HepG2 (cell line): ENCODE measurements at regions not wholly inside any gene's neighbourhood (a gene's known extent, or its start where the extent isn't known, plus 50 kb on each side); places are given as distances from the start of the nearest gene placed in this dataset.

Source experiments
- ATAC-seq: fragments of 200-7000 bp; cut with Tn5 transposase; 3 replicates; pipeline ENCODE4 v1.9.1; 2020; ENCODE audit warnings: mild to moderate bottlenecking, moderate library complexity
- BruUV-seq: library from RNA; stranded (reverse); fragments of 400-500 nt; replicated peaks from 2 replicates; lab custom pipeline; 2021; lab: Mats Ljungman, UMichigan
- CTCF ChIA-PET: fragments of 300-600 bp; formaldehyde crosslinking; extraction: SDS; loops from one replicate; lab custom pipeline; 2021; ENCODE audit warnings: low total read pairs, inconsistent platforms, low intra/inter-chr PET ratio; lab: Yijun Ruan, JAX
- POLR2A ChIA-PET: fragments of 350-600 bp; sonication (Branson Sonifier 250); formaldehyde crosslinking; loops from one replicate; lab custom pipeline; 2020; ENCODE audit warnings: antibody characterized with exemption, inconsistent platforms; lab: Yijun Ruan, JAX
- DNase-seq: peaks from one replicate; pipeline ENCODE4 v3.0.0-alpha.2; 2015; ENCODE audit warnings: low spot score
- FAIRE-seq: peaks from 3 replicates; lab custom pipeline; 2011; peaks lifted over from hg19 to GRCh38; lab: Jason Lieb, UNC
- H2AFZ ChIP-seq: one replicate; pipeline ENCODE4 v1.6.1; 2011; ENCODE audit warnings: low read length, inconsistent platforms
- H3K27ac ChIP-seq: fragments of 300-600 bp; 3 replicates; pipeline ENCODE4 v1.8.0; 2011; ENCODE audit warnings: mixed run types, mild to moderate bottlenecking, mixed read lengths, low read length, inconsistent platforms; ENCODE audit not compliant: insufficient read depth; ENCODE audit errors: extremely low read length
- H3K27me3 ChIP-seq, 2 experiments: fragments of 200-600 bp in 1 of 2; 2 replicates in 1 of 2; 3 replicates in 1 of 2; pipeline versions ENCODE4 v1.6.0 to v1.8.0; 2011; ENCODE audit warnings: low read length in 2 of 2, mild to moderate bottlenecking in 2 of 2, moderate library complexity in 2 of 2, inconsistent platforms in 1 of 2; ENCODE audit not compliant: insufficient read depth in 2 of 2, control insufficient read depth in 1 of 2
- H3K36me3 ChIP-seq, 2 experiments: fragments of 200-600 bp in 1 of 2; replicated peaks in 1 of 2; 2 replicates in 1 of 2; 3 replicates in 1 of 2; pipeline versions ENCODE4 v1.5.1 to v1.8.0; 2011; ENCODE audit warnings: low read length in 2 of 2, inconsistent platforms in 1 of 2; ENCODE audit not compliant: insufficient read depth in 2 of 2, control insufficient read depth in 1 of 2
- H3K4me1 ChIP-seq: 2 replicates; pipeline ENCODE4 v1.5.1; 2012; ENCODE audit warnings: low read length, inconsistent platforms; ENCODE audit not compliant: insufficient read depth
- H3K4me2 ChIP-seq: 2 replicates; pipeline ENCODE4 v1.6.0; 2011; ENCODE audit warnings: low read depth, low read length, inconsistent platforms
- H3K4me3 ChIP-seq, 3 experiments: fragments of 200-600 bp in 1 of 3; sonication (generic), shearing (Covaris generic) in 1 of 3; replicated peaks in 1 of 3; 2 replicates each; pipeline ENCODE4 v1.5.1; 2011 to 2016; ENCODE audit warnings: low read length in 3 of 3, inconsistent platforms in 2 of 3, low read depth in 2 of 3, mild to moderate bottlenecking in 2 of 3, control low read depth in 1 of 3, mixed read lengths in 1 of 3; ENCODE audit not compliant: insufficient read depth in 1 of 3
- H3K79me2 ChIP-seq: one replicate; pipeline ENCODE4 v1.6.1; 2011; ENCODE audit warnings: low read length, inconsistent platforms; ENCODE audit not compliant: insufficient read depth
- H3K9ac ChIP-seq: 2 replicates; pipeline ENCODE4 v1.6.0; 2011; ENCODE audit warnings: mild to moderate bottlenecking, low read depth, low read length, inconsistent platforms; ENCODE audit not compliant: insufficient read depth
- H3K9me3 ChIP-seq: 2 replicates; pipeline ENCODE4 v1.5.1; 2012; ENCODE audit warnings: mild to moderate bottlenecking, low read length
- H4K20me1 ChIP-seq: 2 replicates; pipeline ENCODE4 v1.6.0; 2011; ENCODE audit warnings: inconsistent platforms, mild to moderate bottlenecking, low read length, moderate library complexity; ENCODE audit not compliant: insufficient read depth
- ATM ChIP-seq: fragments of 450-650 bp; IDR thresholded peaks from 2 replicates; pipeline ENCODE4 v1.7.1; 2017; ENCODE audit warnings: mild to moderate bottlenecking, borderline replicate concordance
- EP300 ChIP-seq, 3 experiments: sonication (generic) in 1 of 3; formaldehyde crosslinking in 1 of 3; IDR thresholded peaks; 2 replicates each; pipeline versions ENCODE4 v1.5.1 to v1.6.1; 2011 to 2020; ENCODE audit warnings: low read depth in 2 of 3, low read length in 2 of 3, borderline replicate concordance in 1 of 3, improper control_type of control experiment in 1 of 3, mild to moderate bottlenecking in 1 of 3, missing genetic modification reagents in 1 of 3, moderate library complexity in 1 of 3
- HMGA1 ChIP-seq: sonication (generic); formaldehyde crosslinking; conservative IDR thresholded peaks from 2 replicates; pipeline ENCODE4 v1.4.0; 2020; ENCODE audit warnings: missing genetic modification reagents
- MED13 ChIP-seq: sonication (generic); formaldehyde crosslinking; IDR thresholded peaks from 2 replicates; pipeline ENCODE4 v1.5.0; 2020; ENCODE audit warnings: missing genetic modification reagents
- NFYB ChIP-seq: sonication (generic); formaldehyde crosslinking; IDR thresholded peaks from 2 replicates; pipeline ENCODE4 v1.4.0; 2020; ENCODE audit warnings: missing genetic modification reagents
- RCOR2 ChIP-seq: IDR thresholded peaks from 2 replicates; pipeline ENCODE4 v1.6.1; 2016; ENCODE audit warnings: missing biosample characterization, missing genetic modification reagents
- SNAPC5 ChIP-seq: sonication (generic); formaldehyde crosslinking; IDR thresholded peaks from 2 replicates; pipeline ENCODE4 v1.8.1; 2023; ENCODE audit warnings: mild to moderate bottlenecking, missing genetic modification reagents, borderline replicate concordance
- ZFAT ChIP-seq: sonication (generic); formaldehyde crosslinking; conservative IDR thresholded peaks from 2 replicates; pipeline ENCODE4 v1.8.1; 2023; ENCODE audit warnings: missing genetic modification reagents, inconsistent platforms
- ZFYVE20 ChIP-seq: sonication (generic); formaldehyde crosslinking; IDR thresholded peaks from 2 replicates; pipeline ENCODE4 v1.8.0; 2023; ENCODE audit warnings: low read depth, mild to moderate bottlenecking, moderate library complexity, missing genetic modification reagents, borderline replicate concordance
- WGBS: methylation state at CpG from one replicate; pipeline ENCODE4 v1.1.6; 2017; ENCODE audit warnings: low lambda C conversion rate; 5-methylcytosine and 5-hydroxymethylcytosine counted together
- in situ Hi-C: cut with HindIII; loops from 2 replicates; pipeline ENCODE4 v1.10.0; 2017; ENCODE audit warnings: low pct_unique_long_range_greater_than_20kb; ENCODE audit not compliant: extremely low pct_ligation_motif_present
- intact Hi-C: fragments of 100-400 bp; cut with micrococcal nuclease; formaldehyde crosslinking; loops from one replicate; pipeline ENCODE4 v1.10.0; 2022; ENCODE audit not compliant: unreplicated experiment

GRCh38 chrY:7310482-7311269, 399.1 kb upstream of the AMELY start (continued):
- no peak for TF ChIP-seq NFYB (CRISPR knock-in tag)
- no peak for TF ChIP-seq ATM
- no peak for TF ChIP-seq ZFYVE20
- no peak for TF ChIP-seq MED13 (CRISPR knock-in tag)
- TF ChIP-seq HMGA1 (CRISPR knock-in tag): no peak
- TF ChIP-seq EP300 (IDR thresholded peaks at IDR 0.05; ENCODE audit: low read depth in 2 of 2, low read length in 2 of 2): peak in 1 of 2 experiments; percentile 48; a peak in 1 of 4 replicates
- no peak for TF ChIP-seq EP300 (CRISPR knock-in tag; IDR thresholded peaks at IDR 0.05; ENCODE audit: borderline replicate concordance)
- no peak for TF ChIP-seq RCOR2
- TF ChIP-seq ZFAT: no peak

DNA sequence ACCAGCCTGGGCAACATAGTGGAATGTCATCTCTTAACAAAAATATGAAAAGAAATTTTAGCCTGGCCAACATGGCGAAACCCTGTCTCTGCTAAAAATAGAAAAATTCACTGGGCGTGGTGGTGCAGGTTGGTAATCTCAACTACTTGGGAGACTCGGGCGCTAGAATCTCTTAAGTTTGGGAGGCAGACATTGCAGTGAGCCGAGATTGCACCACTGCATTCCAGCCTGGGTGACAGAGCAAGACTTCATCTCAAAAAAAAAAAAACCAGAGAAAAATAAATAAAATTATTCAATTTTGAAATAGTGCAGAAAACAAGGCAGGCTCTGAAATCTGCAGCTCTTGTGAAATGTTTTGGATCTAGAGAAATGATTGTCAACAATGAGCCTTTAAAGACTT, 397.3 kb upstream of the AMELY start:
- 92% methylated on average over 5 of the region's 5 CpGs for WGBS
- H4K20me1 ChIP-seq: peaks cover 8% of the 10 kb centered on the region
- no peak for TF ChIP-seq SNAPC5 (CRISPR knock-in tag)
- in situ Hi-C loops (no loop called here), intact Hi-C loops (no loop called here)
- H3K9me3 ChIP-seq: no peaks in the 10 kb centered on the region
- ATAC-seq (no peak), FAIRE-seq (no peak), DNase-seq (no peak)
- peaks cover 2 to 6% of the 10 kb centered on the region in 2 experiments; a peak in 1 of 5 replicates for H3K36me3 ChIP-seq
- no peaks in the 10 kb centered on the region for H3K27me3 ChIP-seq
- no peak overlapping the region for H2AFZ ChIP-seq
- H3K27ac ChIP-seq: no peak overlapping the region
- ChIA-PET POLR2A (no interaction called here), CTCF (no interaction called here)
- no peak overlapping the region for H3K4me2 ChIP-seq
- H3K4me3 ChIP-seq: no peak overlapping the region
- H3K4me1 ChIP-seq: peaks cover 26% of the 10 kb centered on the region
- no peak overlapping the region for H3K9ac ChIP-seq
- no TSS peak for BruUV-seq
- no peaks in the 10 kb centered on the region for H3K79me2 ChIP-seq
